IPS-15b (cell line): ENCODE measurements at regions not wholly inside any gene's neighbourhood (a gene's known extent, or its start where the extent isn't known, plus 50 kb on each side); places are given as distances from the start of the nearest gene placed in this dataset.

Experiments
- H3K27me3 ChIP-seq: one replicate; pipeline ENCODE4 v1.6.1; 2013; ENCODE audit warnings: low read length; ENCODE audit not compliant: control insufficient read depth, insufficient read depth
- H3K36me3 ChIP-seq: one replicate; pipeline ENCODE4 v1.6.1; 2013; ENCODE audit warnings: low read length; ENCODE audit not compliant: control insufficient read depth, insufficient read depth
- H3K4me1 ChIP-seq: one replicate; pipeline ENCODE4 v1.6.1; 2013; ENCODE audit warnings: mild to moderate bottlenecking, low read length; ENCODE audit not compliant: control insufficient read depth, insufficient read depth
- H3K4me3 ChIP-seq: one replicate; pipeline ENCODE4 v1.5.1; 2013; ENCODE audit warnings: low read depth, low read length
- H3K9ac ChIP-seq: one replicate; pipeline ENCODE4 v1.6.1; 2013; ENCODE audit warnings: low read depth, mild to moderate bottlenecking, low read length
- H3K9me3 ChIP-seq: one replicate; pipeline ENCODE4 v1.6.1; 2013; ENCODE audit warnings: mild to moderate bottlenecking, low read length; ENCODE audit not compliant: control insufficient read depth, insufficient read depth

DNA sequence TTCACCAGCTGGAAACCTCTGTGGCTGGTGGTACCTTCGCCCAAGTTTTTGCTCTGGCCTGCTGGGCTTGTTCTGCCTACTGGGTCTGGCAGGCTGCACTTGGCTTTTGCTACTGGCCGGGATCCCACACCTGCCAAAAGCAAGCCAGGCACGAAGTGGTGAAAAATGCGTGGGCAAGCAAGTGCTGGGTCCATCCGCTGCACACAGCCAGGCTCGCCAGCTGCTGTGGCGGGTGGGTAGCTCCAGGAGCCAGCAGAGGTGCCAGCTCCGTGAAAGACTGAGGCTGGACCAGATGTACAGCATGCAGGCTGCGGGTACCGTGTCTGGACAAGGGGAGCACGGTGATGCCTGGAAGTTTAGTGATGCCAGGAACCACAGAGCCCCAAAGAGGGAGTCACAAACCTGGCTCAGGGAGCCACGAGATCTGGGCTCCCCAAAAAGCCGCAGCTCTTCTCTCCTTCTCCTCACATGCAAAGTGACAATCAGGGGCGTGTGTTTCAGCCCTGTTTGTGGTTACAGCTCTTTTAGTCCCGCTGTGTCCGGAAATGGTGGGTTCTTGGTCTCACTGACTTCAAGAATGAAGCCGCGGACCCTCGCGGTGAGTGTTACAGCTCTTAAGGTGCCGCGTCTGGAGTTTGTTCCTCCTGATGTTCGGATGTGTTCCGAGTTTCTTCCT lies 1455.6 kb upstream of the GBE1 start:
- Histone ChIP-seq H3K4me3 (no peak overlapping the region), H3K36me3 (no peaks in the 10 kb centered on the region), H3K9me3 (no peaks in the 10 kb centered on the region), H3K4me1 (no peaks in the 10 kb centered on the region), H3K27me3 (no peaks in the 10 kb centered on the region), H3K9ac (no peak overlapping the region)

DNA sequence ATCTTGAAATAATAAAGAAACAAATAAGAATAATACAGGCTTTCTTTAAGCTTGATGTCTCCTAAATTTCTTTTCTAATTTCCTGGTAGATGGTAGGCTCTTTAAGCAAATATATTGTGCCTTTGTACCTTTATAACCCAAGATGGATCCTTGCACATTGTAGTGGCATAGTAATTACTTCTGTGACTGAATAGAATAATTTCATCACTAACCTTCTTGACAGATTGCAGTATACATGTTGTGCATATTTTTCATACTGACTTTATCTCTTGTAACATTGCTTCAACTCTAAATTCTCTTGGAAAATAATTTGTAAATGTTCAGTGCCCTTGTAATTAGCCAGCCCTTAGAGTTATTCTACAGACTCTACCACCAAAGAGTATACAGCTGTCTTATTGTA lies 1433.8 kb upstream of the GBE1 start:
- Histone ChIP-seq H3K9me3 (no peaks in the 10 kb centered on the region), H3K27me3 (no peaks in the 10 kb centered on the region), H3K4me1 (no peaks in the 10 kb centered on the region), H3K36me3 (no peaks in the 10 kb centered on the region), H3K9ac (no peak overlapping the region), H3K4me3 (no peak overlapping the region)

DNA sequence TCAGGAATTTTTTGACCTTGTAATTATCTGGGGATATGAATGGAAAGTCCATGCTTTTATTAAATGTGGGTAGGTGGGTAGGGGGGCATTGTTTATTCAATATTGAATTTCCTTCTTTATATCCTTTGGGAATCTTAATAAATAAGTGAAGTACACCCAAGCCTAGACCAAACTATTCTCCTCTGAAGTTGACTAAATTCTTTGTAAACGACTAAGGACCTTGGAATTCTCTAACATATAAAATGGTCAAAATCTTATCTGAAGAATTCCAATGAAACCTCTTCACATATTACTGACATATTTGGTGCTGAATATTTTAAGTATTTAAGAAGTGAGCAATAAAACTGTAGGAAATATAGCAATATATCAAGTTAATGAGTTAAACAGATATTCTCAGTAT lies 1432.1 kb upstream of the GBE1 start:
- no peaks in the 10 kb centered on the region for H3K36me3 ChIP-seq
- no peak overlapping the region for H3K9ac ChIP-seq
- no peak overlapping the region for H3K4me3 ChIP-seq
- H3K9me3 ChIP-seq: no peaks in the 10 kb centered on the region
- H3K27me3 ChIP-seq: no peaks in the 10 kb centered on the region
- H3K4me1 ChIP-seq: no peaks in the 10 kb centered on the region

DNA sequence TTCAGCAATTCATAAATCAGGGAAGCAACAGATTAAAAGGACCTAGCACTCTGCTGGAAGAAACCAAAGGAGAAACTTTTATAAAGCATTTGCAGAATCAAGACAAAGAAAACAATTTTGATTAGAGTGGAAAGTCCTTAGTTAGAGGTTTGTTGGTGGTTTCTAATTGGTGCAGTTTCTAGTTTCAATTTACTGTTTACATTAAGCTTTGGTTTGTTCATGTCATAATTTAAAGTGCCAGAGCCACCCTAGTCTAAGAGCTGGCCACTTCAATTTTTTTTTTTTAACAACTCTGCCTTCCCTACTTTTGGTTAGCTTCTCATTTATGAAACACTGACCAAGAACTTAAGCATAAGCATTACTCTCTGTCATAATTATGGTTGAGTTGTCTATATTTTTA lies 1428.2 kb upstream of the GBE1 start:
- H3K4me3 ChIP-seq: no peak overlapping the region
- no peaks in the 10 kb centered on the region for H3K4me1 ChIP-seq
- no peaks in the 10 kb centered on the region for H3K9me3 ChIP-seq
- H3K9ac ChIP-seq: no peak overlapping the region
- H3K36me3 ChIP-seq: no peaks in the 10 kb centered on the region
- no peaks in the 10 kb centered on the region for H3K27me3 ChIP-seq

DNA sequence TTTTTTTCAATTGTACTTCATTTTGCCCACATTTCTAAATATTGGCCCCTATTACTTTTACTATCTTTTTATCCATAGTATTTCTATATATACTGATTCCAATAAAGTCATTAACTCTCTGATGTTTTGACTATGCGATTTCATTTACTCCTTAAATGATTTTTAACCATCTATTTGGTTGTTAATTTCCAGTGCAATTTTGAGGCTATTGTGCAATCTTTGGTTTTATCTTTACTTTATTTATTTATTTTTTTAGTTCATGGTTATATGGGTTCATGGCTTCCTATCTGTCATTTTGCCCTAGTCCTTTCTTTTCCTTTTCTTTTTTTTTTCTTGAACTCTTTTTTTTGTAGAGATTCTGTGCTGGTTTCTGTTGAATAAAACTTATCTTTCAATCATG lies 1408.0 kb upstream of the GBE1 start:
- Histone ChIP-seq H3K9me3 (no peaks in the 10 kb centered on the region), H3K4me1 (peaks cover 2% of the 10 kb centered on the region), H3K4me3 (no peak overlapping the region), H3K36me3 (no peaks in the 10 kb centered on the region), H3K9ac (no peak overlapping the region), H3K27me3 (no peaks in the 10 kb centered on the region)

DNA sequence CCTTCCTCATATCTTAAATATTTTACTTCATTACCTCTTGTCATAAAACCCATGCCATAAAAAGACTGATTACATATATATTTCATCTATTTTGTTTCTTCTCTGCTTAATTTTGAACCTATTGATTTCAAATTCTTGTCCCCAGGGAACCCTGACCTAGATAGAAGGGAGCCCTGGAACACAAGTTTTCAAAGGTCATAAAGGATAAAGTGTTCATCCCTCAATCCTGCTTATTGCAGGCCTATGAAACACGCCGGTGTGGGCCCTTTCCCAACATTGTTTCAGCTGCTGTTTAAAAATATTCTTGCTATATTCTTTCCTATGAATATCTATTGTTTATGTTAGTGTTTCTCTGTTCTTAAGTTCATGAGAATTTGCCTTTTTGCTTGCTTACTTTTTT lies 1389.5 kb upstream of the GBE1 start:
- Histone ChIP-seq H3K4me3 (no peak overlapping the region), H3K4me1 (no peaks in the 10 kb centered on the region), H3K9ac (no peak overlapping the region), H3K36me3 (no peaks in the 10 kb centered on the region), H3K27me3 (no peaks in the 10 kb centered on the region), H3K9me3 (no peaks in the 10 kb centered on the region)

DNA sequence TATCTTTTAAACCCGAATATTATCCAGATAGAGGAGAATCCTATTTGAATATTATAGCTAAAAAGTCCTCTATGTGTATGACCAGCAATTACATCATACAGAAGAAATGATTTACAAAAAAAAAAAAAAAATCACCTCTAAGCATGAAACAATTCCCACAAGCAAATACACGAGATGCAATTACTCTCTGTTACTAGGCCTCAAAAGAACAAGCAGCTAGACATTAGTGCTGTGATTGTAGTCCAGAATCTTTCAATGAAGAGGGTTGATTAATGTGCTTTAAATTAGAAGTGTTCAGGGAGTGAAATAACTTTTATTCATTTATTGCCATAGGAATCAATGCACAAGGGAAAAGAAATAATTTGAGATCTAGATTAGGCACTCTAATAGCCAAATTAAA lies 1379.5 kb upstream of the GBE1 start:
- no peaks in the 10 kb centered on the region for H3K36me3 ChIP-seq
- no peaks in the 10 kb centered on the region for H3K27me3 ChIP-seq
- no peak overlapping the region for H3K9ac ChIP-seq
- H3K4me3 ChIP-seq: no peak overlapping the region
- H3K9me3 ChIP-seq: no peaks in the 10 kb centered on the region
- H3K4me1 ChIP-seq: no peaks in the 10 kb centered on the region

DNA sequence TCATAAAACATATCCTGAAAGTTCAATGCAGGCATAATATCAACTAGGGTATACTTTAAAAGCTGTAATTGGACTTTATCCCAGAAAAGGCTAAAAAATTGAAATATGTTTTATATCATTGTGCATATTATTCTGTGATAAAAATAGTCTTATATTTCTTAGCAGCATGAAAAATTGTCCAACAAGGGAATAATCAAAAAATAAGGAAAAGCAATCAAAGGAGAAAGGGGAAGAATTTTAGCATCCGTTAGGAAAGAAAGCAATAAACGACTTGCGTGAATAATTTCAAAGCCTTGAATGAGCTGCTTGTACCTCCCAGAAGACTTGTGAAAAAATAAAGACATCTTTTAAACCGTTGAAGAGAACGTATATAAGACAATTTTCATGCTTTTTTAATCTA lies 1369.8 kb upstream of the GBE1 start:
- H3K9ac ChIP-seq: no peak overlapping the region
- H3K9me3 ChIP-seq: no peaks in the 10 kb centered on the region
- no peaks in the 10 kb centered on the region for H3K36me3 ChIP-seq
- H3K27me3 ChIP-seq: no peaks in the 10 kb centered on the region
- H3K4me1 ChIP-seq: no peaks in the 10 kb centered on the region
- H3K4me3 ChIP-seq: no peak overlapping the region

DNA sequence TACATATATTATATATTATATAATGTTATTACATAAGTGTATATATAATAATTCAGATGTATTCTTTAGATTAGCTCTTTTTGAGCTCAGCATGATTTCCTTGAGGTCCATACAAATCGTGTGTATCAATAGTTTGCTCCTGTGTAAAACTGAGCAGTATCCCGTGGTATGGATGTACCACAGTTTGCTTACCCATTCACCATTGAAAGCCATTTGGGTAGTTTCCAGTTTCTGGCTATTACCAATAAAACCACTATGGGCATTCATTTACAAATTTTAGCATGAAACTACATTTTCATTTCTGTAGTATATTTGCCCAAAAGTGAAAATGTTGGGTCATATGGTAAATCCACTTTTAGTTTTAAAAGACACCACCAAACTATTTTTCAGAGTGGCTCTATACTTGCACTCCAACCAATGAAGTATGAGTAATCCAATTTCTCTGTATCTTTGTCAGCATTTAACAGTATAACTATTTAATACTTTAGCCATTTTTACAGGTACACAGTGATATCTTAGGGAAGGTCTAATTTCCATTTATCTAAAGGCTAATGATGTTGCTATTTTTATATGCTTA lies 1361.4 kb upstream of the GBE1 start:
- Histone ChIP-seq H3K4me3 (no peak overlapping the region), H3K36me3 (no peaks in the 10 kb centered on the region), H3K4me1 (no peaks in the 10 kb centered on the region), H3K27me3 (no peaks in the 10 kb centered on the region), H3K9ac (no peak overlapping the region), H3K9me3 (no peaks in the 10 kb centered on the region)

DNA sequence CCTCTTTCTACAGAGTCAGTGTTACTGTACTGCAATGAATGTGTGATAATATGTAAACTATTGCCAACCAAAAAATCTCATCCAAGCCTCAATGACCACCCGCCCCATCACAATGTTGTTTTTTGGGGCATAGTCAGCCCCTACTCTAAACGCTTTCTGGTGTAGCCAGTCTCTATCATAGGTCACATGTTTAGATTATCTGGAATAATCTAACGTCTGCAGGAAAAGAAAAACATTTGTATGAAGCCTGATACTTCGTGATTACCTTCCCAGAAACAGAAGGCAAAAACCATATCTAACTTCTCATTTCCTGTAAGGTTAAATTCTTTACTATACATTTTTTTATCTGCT lies 1331.8 kb upstream of the GBE1 start:
- no peaks in the 10 kb centered on the region for H3K9me3 ChIP-seq
- no peak overlapping the region for H3K4me3 ChIP-seq
- H3K27me3 ChIP-seq: no peaks in the 10 kb centered on the region
- H3K4me1 ChIP-seq: no peaks in the 10 kb centered on the region
- no peak overlapping the region for H3K9ac ChIP-seq
- no peaks in the 10 kb centered on the region for H3K36me3 ChIP-seq

DNA sequence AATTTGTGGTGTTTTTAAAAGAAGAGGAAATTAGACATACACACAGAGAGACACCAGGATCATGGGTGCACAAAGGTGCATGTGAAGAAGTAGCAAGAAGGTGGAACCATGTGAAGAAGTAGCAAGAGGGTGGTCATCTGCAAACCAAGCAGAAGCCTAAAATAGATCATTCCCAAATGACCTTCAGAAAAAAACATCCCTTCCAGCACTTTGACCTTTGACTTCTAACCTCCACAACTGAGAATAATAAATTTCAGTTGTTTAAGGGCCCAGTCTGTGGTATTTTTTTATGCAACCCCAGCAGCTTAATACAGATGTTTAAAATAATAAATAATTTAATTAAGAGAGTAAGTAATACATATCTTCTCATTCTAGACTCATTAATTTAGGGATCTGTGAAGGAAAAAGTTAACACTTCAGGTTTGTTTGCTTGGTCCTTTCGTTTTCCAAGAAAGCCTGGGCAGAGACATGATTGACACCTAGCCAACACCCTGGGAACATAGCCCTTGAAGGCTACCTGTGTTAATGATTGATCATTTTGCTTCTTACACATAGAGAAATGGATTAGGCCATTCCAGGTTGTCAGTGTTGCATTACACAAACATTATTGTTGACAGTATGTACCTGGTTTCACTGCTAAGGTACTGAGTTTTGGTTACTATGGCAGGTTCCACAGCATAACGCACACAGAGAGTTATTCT lies 1331.2 kb upstream of the GBE1 start:
- H3K4me3 ChIP-seq: no peak overlapping the region

DNA sequence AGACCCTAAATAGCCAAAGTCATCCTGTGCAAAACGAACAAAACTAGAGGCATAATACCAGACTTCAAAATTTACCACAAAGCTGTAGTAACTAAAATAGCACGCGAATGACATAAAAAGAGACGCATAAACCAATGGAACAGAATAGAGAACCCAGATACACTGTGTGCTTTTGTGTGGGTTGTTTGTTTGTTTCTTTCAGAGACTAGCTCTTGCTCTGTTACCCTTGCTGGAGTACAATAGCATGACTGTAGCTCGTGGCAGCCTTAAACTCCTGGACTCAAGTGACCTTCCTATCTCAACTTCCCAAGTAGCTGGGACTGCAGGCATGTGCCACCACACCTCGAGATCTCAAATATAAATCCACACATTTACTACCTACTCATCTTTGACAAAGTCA lies 1314.6 kb upstream of the GBE1 start:
- H3K9me3 ChIP-seq: no peaks in the 10 kb centered on the region
- H3K27me3 ChIP-seq: no peaks in the 10 kb centered on the region
- no peaks in the 10 kb centered on the region for H3K4me1 ChIP-seq
- H3K36me3 ChIP-seq: no peaks in the 10 kb centered on the region
- no peak overlapping the region for H3K9ac ChIP-seq
- H3K4me3 ChIP-seq: no peak overlapping the region

More for the DNA sequence above, 1331.2 kb upstream of the GBE1 start:
- Histone ChIP-seq H3K9me3 (no peaks in the 10 kb centered on the region), H3K36me3 (no peaks in the 10 kb centered on the region), H3K27me3 (no peaks in the 10 kb centered on the region), H3K4me1 (no peaks in the 10 kb centered on the region), H3K9ac (no peak overlapping the region)
